Endodermal cell (in vitro differentiated cells): ENCODE measurements at regions not wholly inside any gene's neighbourhood (a gene's known extent, or its start where the extent isn't known, plus 50 kb on each side); places are given as distances from the start of the nearest gene placed in this dataset.

ENCODE experiments used
- DNase-seq: peaks from one replicate; pipeline ENCODE4 v3.0.0-alpha.2; 2017
- H3K27ac ChIP-seq: 2 replicates; pipeline ENCODE4 v1.5.1; 2013; ENCODE audit warnings: mild to moderate bottlenecking, low read depth, low read length, moderate library complexity
- H3K27me3 ChIP-seq: 2 replicates; pipeline ENCODE4 v1.6.1; 2013; ENCODE audit warnings: mild to moderate bottlenecking, low read length, moderate library complexity; ENCODE audit not compliant: insufficient read depth, control insufficient read depth, poor library complexity, severe bottlenecking
- H3K36me3 ChIP-seq: 2 replicates; pipeline ENCODE4 v1.7.0; 2013; ENCODE audit warnings: mild to moderate bottlenecking, low read length, moderate library complexity; ENCODE audit not compliant: control insufficient read depth, insufficient read depth
- H3K4me1 ChIP-seq: one replicate; pipeline ENCODE4 v1.7.0; 2013; ENCODE audit warnings: low read length; ENCODE audit not compliant: control insufficient read depth, insufficient read depth
- H3K4me3 ChIP-seq: 2 replicates; pipeline ENCODE4 v1.5.1; 2013; ENCODE audit warnings: mild to moderate bottlenecking, low read length, moderate library complexity
- H3K9ac ChIP-seq: 2 replicates; pipeline ENCODE4 v1.6.1; 2013; ENCODE audit warnings: mild to moderate bottlenecking, low read length, moderate library complexity; ENCODE audit not compliant: poor library complexity, severe bottlenecking; ENCODE audit errors: extremely low read depth
- H3K9me3 ChIP-seq: 2 replicates; pipeline ENCODE4 v1.6.1; 2013; ENCODE audit warnings: mild to moderate bottlenecking, low read length, moderate library complexity; ENCODE audit not compliant: control insufficient read depth
- H3K27ac Mint-ChIP-seq: 2 replicates; pipeline ENCODE4 v1.8.0; 2020; ENCODE audit warnings: mixed read lengths
- H3K27me3 Mint-ChIP-seq: 2 replicates; pipeline ENCODE4 v1.8.0; 2021; ENCODE audit warnings: mild to moderate bottlenecking, mixed read lengths; ENCODE audit not compliant: insufficient read depth
- H3K36me3 Mint-ChIP-seq: 2 replicates; pipeline ENCODE4 v1.8.0; 2020; ENCODE audit warnings: low read depth, mixed read lengths
- H3K4me1 Mint-ChIP-seq: 2 replicates; pipeline ENCODE4 v1.8.0; 2020; ENCODE audit warnings: mixed read lengths
- H3K4me3 Mint-ChIP-seq: 2 replicates; pipeline ENCODE4 v1.8.0; 2020; ENCODE audit warnings: mild to moderate bottlenecking, moderate library complexity, mixed read lengths
- H3K9me3 Mint-ChIP-seq: 2 replicates; pipeline ENCODE4 v1.8.0; 2020; ENCODE audit warnings: mild to moderate bottlenecking, mixed read lengths
- CTCF ChIP-seq: fragments of 200-600 bp; sonication (generic); conservative IDR thresholded peaks from 2 replicates; pipeline ENCODE4 v1.5.0; 2021; ENCODE audit warnings: antibody characterized with exemption, mild to moderate bottlenecking
- WGBS, 2 experiments: methylation state at CpG; one replicate each; pipeline versions ENCODE4 v1.1.5 to v1.1.7; 2013; ENCODE audit warnings: missing lambda C conversion rate in 2 of 2, mixed read lengths in 1 of 2; ENCODE audit not compliant: insufficient coverage in 1 of 2, insufficient read length in 1 of 2; 5-methylcytosine and 5-hydroxymethylcytosine counted together

GRCh38 chr5:118653183-118653582 lies 335.2 kb downstream of the DTWD2 start:
- Histone ChIP-seq H3K4me3 (no peak overlapping the region), H3K36me3 (no peaks in the 10 kb centered on the region), H3K27ac (no peak overlapping the region), H3K9me3 (peaks cover 25% of the 10 kb centered on the region), H3K4me1 (no peaks in the 10 kb centered on the region), H3K27me3 (no peaks in the 10 kb centered on the region), H3K9ac (no peak overlapping the region)
- WGBS, 2 experiments = 86 to 100% methylated on average over 1 of the region's 1 CpG
- peak overlapping the region; percentile 56 for H3K27ac Mint-ChIP-seq
- no peak for TF ChIP-seq CTCF
- peaks cover 23% of the 10 kb centered on the region for H3K36me3 Mint-ChIP-seq
- peaks cover 22% of the 10 kb centered on the region for H3K4me1 Mint-ChIP-seq
- H3K27me3 Mint-ChIP-seq = no peaks in the 10 kb centered on the region
- H3K9me3 Mint-ChIP-seq = peaks cover 29% of the 10 kb centered on the region
- no peak overlapping the region for H3K4me3 Mint-ChIP-seq
- DNase-seq = no peak

- 100% methylated on average over 2 to 3 of the region's 3 CpGs for WGBS, 2 experiments
- Histone ChIP-seq H3K27ac (no peak overlapping the region), H3K9me3 (peaks cover 3% of the 10 kb centered on the region), H3K36me3 (no peaks in the 10 kb centered on the region), H3K27me3 (no peaks in the 10 kb centered on the region), H3K9ac (no peak overlapping the region), H3K4me1 (peaks cover 6% of the 10 kb centered on the region), H3K4me3 (no peak overlapping the region)
- Mint-ChIP-seq H3K4me1 (peaks cover 37% of the 10 kb centered on the region), H3K27me3 (no peaks in the 10 kb centered on the region), H3K9me3 (peaks cover 7% of the 10 kb centered on the region), H3K27ac (no peak overlapping the region), H3K36me3 (peaks cover 2% of the 10 kb centered on the region), H3K4me3 (no peak overlapping the region)
- DNase-seq = no peak
- TF ChIP-seq CTCF = no peak
Observed at GRCh38 chr5:118651002-118651401, 337.3 kb downstream of the DTWD2 start.

- H3K36me3 ChIP-seq = no peaks in the 10 kb centered on the region
- TF ChIP-seq CTCF = no peak
- H3K9me3 ChIP-seq = no peaks in the 10 kb centered on the region
- H3K9ac ChIP-seq = no peak overlapping the region
- no peak overlapping the region for H3K27ac ChIP-seq
- 28 to 68% methylated on average over 2 to 6 of the region's 7 CpGs for WGBS, 2 experiments
- H3K27me3 ChIP-seq = no peaks in the 10 kb centered on the region
- H3K4me1 Mint-ChIP-seq = peaks cover 29% of the 10 kb centered on the region
- H3K4me3 ChIP-seq = peak overlapping the region; percentile 48
- H3K4me1 ChIP-seq = peaks cover 6% of the 10 kb centered on the region
- H3K9me3 Mint-ChIP-seq = no peaks in the 10 kb centered on the region
- peak overlapping the region; percentile 96 for H3K27ac Mint-ChIP-seq
- DNase-seq = peak; percentile 66
- no peaks in the 10 kb centered on the region for H3K27me3 Mint-ChIP-seq
- H3K4me3 Mint-ChIP-seq = peak overlapping the region; percentile 28
- no peaks in the 10 kb centered on the region for H3K36me3 Mint-ChIP-seq
Observed at GRCh38 chr5:118647587-118647986, 340.8 kb downstream of the DTWD2 start.
